GM21576 (cell line): ENCODE measurements at regions not wholly inside any gene's neighbourhood (a gene's known extent, or its start where the extent isn't known, plus 50 kb on each side); places are given as distances from the start of the nearest gene placed in this dataset.
"Not testable (repeated sequence)": the region's sequence is repeated elsewhere in the genome, so short reads cannot be mapped to it uniquely, and the experiment has no call there.

ENCODE experiments used
- ATAC-seq: cut with Tn5 transposase; IDR thresholded peaks from one replicate; pipeline ENCODE4 v1.9.1; 2021; ENCODE audit warnings: mild to moderate bottlenecking, moderate library complexity; ENCODE audit not compliant: unreplicated experiment

- ATAC-seq = no peak
Observed at GRCh38 chr1:238406098-238406860, 515.6 kb upstream of the ZP4 start.

DNA sequence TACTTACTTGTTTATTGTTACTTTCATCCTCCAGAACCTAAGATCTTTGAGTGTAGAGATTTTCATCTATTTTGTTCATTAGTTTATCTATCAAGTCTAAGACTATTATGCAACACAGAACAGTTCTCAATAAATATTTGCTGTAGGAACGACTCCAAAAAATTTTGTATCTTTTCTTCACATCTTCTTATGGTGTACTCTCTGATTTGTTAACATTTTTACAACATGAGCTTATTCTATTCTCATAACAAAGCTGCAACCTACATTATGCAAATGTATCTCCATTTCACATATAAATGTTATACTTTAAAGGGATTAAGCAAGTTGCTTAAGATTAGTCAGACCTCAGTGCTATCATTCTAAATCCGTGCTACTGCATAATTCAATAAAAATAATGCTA lies 514.2 kb upstream of the ZP4 start:
- no peak for ATAC-seq

DNA sequence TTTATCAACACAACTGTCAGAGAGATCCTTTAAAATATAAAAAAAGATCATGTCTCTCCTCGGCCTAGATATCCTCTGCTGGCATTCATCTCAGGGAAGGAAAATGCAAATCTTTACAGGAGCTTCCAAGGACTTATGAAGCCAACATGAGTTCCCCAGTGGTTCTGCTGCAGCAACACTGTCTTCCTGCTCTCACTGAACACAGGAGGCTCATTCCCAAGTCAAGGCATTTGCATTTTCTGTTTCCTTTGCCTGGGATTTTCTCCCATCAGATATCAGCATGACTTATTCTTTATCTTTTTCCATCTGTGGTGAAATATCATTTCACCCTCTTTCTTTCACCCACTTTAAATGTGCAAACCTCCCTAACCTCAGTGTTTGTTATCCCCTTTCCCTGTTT lies 513.8 kb upstream of the ZP4 start:
- ATAC-seq = no peak

GRCh38 chr1:238401144-238401543 lies 510.4 kb upstream of the ZP4 start:
- ATAC-seq = no peak

- no peak for ATAC-seq
Observed at GRCh38 chr1:238399558-238399957, 508.8 kb upstream of the ZP4 start.

GRCh38 chr1:238396140-238396539 lies 505.4 kb upstream of the ZP4 start:
- ATAC-seq = no peak

DNA sequence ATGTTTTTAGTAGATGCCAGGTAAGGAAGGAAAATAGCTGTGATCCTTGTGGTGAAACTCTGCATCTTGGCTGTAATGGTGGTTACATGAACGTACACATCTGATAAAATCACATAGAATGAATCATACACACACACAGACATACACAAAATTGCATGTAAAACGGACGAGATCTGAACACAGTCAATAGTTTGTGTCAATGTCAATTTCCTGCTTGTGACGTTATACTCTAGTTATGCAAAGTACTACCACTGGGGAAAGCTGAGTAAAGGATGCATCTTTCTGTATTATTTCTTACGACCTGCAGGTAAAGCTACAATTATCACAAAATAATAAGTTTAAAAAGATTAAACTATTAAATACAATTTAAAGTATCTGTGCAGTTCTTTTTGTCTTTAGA lies 493.7 kb upstream of the ZP4 start:
- ATAC-seq = no peak

DNA sequence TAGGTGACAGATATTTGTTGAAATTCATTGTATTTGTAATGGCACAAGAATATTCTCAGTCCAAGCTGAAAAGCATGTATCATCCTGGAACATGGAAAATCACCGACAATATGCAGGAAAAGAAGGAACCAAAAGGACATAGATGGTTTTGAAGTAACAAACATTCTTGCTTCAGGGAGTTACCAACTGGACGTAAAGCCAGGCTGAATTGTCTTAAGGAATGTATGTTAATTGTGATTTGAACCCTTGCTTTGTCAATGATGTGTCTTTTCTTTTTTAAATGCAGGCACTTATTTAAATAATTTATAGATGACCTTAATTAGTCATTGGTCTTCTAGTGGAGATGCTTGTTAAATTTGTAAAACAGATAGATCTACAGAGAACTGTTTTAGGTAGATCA lies 489.4 kb upstream of the ZP4 start:
- no peak for ATAC-seq

GRCh38 chr1:238379446-238379845 lies 488.7 kb upstream of the ZP4 start:
- ATAC-seq = not testable (repeated sequence)

DNA sequence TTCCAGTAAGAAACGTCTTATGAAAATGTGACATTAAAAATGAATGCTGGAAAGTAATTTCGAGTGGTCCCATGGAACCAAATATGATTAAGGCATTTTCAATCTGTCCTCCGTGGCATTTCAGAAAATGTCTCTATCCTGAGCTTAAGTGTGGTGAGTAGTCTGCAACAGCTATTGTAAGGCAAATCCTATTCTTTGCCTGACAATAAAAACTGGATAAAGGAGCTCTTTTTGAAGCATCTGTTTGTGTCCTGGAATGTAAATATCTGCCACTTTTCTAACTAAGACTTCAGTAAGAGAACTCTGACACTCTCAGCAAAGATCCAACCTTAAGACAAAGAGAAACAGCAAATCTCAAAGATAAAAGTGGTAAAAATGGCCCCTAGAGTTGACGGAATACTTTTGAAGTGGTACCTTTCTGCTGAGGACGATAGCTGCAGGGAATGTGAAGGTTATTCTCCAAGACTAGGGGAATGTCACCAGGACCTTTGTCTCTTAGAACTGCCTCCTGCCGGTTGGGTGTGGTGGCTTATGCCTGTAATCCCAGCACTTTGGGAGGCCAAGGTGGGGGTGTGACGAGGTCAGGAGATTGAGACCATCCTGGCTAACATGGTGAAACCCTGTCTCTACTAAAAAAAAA lies 486.7 kb upstream of the ZP4 start:
- ATAC-seq = no peak

GRCh38 chr1:238370599-238370998 lies 479.9 kb upstream of the ZP4 start:
- no peak for ATAC-seq

DNA sequence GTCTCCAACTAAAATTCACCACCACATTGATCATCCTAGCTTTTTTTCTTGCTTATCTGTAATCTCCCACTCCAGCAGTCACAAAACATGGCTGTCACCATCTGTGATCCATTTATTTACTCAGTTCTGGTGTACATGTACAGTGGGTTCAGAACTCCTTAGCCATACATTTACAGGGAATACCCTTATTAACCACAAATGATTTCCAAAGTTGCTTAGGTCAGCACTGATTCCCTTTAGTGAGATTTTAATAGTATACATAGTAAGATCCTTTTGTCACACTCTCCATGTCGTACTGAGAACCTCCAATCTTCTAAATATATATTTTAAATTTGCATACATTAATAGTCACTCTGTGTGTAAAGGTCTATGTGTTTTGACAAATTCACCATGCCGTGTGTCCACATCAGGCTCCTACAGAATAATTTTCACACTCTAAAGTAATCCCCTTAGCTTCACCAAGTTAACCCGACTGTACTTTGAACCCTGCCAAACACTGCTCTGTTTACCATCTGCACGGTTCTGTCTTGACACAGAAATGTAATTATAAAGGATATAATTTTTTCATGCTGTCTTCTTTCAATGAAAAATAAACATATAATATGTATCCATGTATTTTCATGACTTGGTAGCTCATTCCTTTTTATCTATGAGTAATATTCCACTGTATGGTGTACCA lies 473.6 kb upstream of the ZP4 start:
- ATAC-seq = no peak

DNA sequence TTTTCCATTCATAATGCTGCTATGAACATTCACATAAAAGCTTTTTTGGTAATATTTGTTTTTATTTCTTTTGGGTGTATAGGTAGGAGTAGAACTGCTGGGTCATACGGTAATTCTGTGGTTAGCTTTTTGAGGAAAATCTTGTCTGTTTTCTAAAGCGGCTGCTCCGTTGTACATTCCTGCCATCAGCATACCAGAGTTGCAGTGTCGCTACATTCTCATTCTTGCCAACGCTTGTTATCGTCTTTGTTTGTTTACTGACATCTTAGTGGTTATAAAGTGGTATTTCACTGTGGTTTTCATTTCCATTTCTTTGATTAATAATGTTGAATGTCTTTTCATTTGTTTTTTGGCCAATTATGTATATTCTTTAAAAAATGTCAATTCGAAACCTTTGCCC lies 469.8 kb upstream of the ZP4 start:
- ATAC-seq = no peak

- ATAC-seq = no peak
Observed at GRCh38 chr1:238350471-238350870, 459.7 kb upstream of the ZP4 start.

GRCh38 chr1:238346340-238346739 lies 455.6 kb upstream of the ZP4 start:
- no peak for ATAC-seq

DNA sequence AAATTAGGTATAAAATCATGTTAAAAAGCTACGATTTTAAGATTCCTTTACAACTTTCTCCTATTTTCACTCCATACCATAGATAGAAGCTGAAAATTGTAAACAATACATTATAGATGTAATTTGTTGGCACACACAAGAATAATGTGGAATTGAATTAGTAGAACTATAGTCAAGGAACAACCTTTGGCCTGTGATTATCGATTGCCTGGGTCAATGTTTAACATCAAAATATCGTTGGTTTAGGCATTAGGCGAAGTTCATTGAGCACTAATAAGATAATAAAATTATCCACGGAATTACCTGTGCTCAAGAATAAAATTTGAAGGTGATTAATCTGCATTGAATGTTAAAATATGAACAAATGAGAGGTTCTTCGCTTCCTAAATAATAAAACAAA lies 455.1 kb upstream of the ZP4 start:
- ATAC-seq = no peak

DNA sequence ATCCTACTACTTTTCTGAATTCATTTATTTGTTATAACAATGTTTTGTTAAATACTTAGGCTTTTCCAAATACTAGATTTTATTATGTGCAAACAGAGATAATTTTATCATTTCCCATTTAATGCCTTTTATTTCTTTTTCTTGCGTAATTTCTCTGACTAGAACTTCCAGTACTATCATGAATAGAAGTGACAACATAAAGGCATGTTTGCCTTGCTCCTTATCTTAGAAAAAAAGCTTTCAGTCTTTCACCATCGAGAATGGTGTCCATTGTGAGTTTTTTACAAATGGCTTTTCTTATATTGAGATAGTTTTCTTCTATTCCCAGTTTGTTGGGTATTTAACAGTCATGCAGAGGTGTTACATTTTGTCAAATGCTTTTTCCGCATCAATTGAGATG lies 453.1 kb upstream of the ZP4 start:
- ATAC-seq = no peak

DNA sequence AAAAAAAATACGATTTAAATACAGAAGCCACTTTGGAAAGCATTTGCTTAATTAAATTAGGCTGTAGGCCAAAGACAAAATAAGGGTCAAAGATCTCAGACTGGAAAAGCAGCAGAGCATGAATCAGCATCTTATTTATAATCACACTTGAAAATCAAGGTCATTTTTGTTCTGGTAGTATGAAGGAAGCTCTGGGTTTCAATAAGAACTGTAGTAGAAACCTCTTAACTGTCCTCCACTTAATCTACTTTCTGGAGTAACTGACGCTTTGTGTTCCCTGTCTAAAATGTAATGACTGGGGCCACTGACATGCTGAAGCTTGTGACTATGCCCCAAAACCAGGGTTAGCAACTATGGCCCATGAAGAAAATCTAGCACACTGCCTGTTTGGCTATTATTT lies 450.7 kb upstream of the ZP4 start:
- ATAC-seq = no peak

DNA sequence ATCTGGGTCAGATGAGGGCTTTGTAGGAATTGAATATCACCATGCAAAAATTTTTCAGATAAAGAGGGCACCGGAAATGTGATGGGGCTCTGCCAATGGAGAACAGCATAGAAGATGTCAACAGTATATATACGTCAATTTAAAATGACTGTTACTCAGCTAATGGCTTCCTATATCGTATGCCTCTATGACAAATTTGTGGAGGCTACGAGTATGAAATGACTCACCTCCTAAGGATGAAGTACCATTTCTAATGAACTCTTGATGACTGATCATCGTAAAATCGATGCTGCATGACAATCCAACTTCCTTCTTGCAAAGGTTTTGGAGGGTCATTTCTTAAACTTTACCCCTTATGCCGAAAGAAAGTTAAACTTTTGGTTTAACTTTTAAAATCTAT lies 450.3 kb upstream of the ZP4 start:
- ATAC-seq = no peak

DNA sequence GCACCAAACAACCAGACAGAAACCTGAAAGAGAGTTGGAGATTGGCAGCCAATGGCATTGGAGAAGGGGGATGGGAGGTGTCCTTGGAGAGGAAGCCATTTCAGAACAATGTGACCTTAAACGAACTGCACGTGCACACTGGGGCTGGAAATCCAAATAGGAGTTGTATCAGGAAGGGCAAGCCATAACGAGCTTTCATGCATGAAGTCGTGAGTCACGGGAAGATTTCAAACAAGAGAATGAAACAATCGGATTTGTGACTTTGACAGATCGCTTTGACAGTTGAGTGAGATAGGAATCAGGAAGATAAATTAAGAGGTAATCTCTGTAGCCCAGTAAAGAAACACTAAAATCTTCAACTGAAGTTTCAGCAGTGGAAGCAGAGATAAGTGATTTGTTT lies 445.8 kb upstream of the ZP4 start:
- no peak for ATAC-seq

DNA sequence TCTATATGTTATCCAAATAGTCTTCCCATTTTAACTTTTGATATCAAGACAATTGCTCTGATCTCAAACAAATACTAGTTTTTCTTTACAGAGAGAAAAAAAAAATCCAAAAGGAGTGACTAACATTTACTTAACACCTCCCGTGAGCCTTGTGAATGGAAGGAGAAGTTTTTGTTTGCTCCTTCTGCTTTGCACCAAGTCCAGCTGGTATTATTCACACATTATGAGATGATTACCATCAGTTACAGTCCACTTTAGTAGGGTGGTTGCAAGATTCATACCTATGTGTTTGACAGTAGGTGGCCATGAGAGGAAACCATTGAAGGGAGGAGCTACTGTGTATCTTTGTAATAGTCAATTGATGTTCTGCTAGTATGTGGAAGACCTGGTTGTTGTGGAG lies 443.4 kb upstream of the ZP4 start:
- no peak for ATAC-seq

DNA sequence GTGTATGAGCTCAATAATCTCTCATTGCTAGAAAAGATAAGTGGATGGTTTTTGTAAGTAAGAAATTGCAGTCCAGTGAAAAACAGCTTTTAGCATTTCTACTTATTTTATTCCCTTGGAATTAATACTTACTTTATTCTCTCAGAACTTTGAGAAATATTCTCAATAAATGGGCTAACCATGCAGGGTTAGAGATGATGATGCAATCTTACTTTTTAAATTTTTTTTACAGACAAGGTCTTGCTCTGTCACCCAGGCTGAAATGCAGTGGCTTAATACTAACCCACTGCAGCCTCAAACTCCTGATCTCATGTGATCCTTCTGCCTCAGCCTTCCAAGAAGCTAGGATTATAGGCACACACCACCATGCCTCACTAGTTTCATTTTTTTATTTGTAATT lies 440.8 kb upstream of the ZP4 start:
- ATAC-seq = no peak
